PC-9 (cell line): ENCODE measurements at regions not wholly inside any gene's neighbourhood (a gene's known extent, or its start where the extent isn't known, plus 50 kb on each side); places are given as distances from the start of the nearest gene placed in this dataset.

ENCODE experiments used
- BruUV-seq: library from RNA; stranded (reverse); fragments of 400-500 nt; replicated peaks from 2 replicates; lab custom pipeline; 2021; lab: Mats Ljungman, UMichigan
- CTCF ChIA-PET: fragments of 300-600 bp; sonication (Branson Sonifier 250); formaldehyde crosslinking; loops from one replicate; lab custom pipeline; 2022; ENCODE audit warnings: antibody characterized with exemption; lab: Charles Lee
- POLR2A ChIA-PET: fragments of 300-600 bp; sonication (Branson Sonifier 250); formaldehyde crosslinking; loops from one replicate; lab custom pipeline; 2022; ENCODE audit warnings: antibody characterized with exemption; ENCODE audit not compliant: unreplicated experiment; lab: Charles Lee
- DNase-seq, 2 experiments: peaks; one replicate each; pipeline versions ENCODE4 v3.0.0 to v3.0.0-alpha.2; 2015 to 2022; ENCODE audit warnings: mixed read lengths in 1 of 2
- H2AFZ ChIP-seq: fragments of 200-600 bp; sonication (generic); 2 replicates; pipeline ENCODE4 v1.8.1; 2017; ENCODE audit warnings: antibody characterized with exemption
- H3F3A ChIP-seq: fragments of 200-600 bp; sonication (generic); 2 replicates; pipeline ENCODE4 v1.8.1; 2017; ENCODE audit warnings: antibody characterized with exemption, mild to moderate bottlenecking, low read depth; ENCODE audit not compliant: insufficient read depth
- H3K27ac ChIP-seq: fragments of 200-600 bp; sonication (generic); 2 replicates; pipeline ENCODE4 v1.6.1; 2016; ENCODE audit warnings: mixed run types
- H3K27me3 ChIP-seq: fragments of 200-600 bp; sonication (generic); 2 replicates; pipeline ENCODE4 v1.6.1; 2016; ENCODE audit warnings: low read depth, mixed run types; ENCODE audit not compliant: insufficient read depth
- H3K36me3 ChIP-seq: fragments of 200-600 bp; sonication (generic); 2 replicates; pipeline ENCODE4 v1.6.1; 2016; ENCODE audit warnings: low read depth, mixed run types
- H3K4me1 ChIP-seq: fragments of 200-600 bp; sonication (generic); replicated peaks from 2 replicates; pipeline ENCODE4 v1.6.1; 2016; ENCODE audit warnings: mixed run types; ENCODE audit not compliant: insufficient read depth
- H3K4me2 ChIP-seq: fragments of 200-600 bp; sonication (generic); 2 replicates; pipeline ENCODE4 v1.6.1; 2017; ENCODE audit warnings: mixed run types
- H3K4me3 ChIP-seq: fragments of 200-600 bp; sonication (generic); 2 replicates; pipeline ENCODE4 v1.6.1; 2016; ENCODE audit warnings: mixed run types
- H3K79me2 ChIP-seq: fragments of 200-600 bp; sonication (generic); 2 replicates; pipeline ENCODE4 v1.6.1; 2017; ENCODE audit warnings: low read depth, mixed run types
- H3K9me2 ChIP-seq: fragments of 200-600 bp; sonication (generic); 2 replicates; pipeline ENCODE4 v1.8.1; 2017; ENCODE audit warnings: mild to moderate bottlenecking; ENCODE audit not compliant: insufficient read depth
- H3K9me3 ChIP-seq: fragments of 200-600 bp; sonication (generic); 2 replicates; pipeline ENCODE4 v1.8.1; 2016; ENCODE audit warnings: low read depth; ENCODE audit not compliant: insufficient read depth
- H4K20me1 ChIP-seq: fragments of 200-600 bp; sonication (generic); 2 replicates; pipeline ENCODE4 v1.8.1; 2017; ENCODE audit not compliant: insufficient read depth
- EZH2 ChIP-seq: fragments of 200-600 bp; sonication (generic); IDR thresholded peaks from 2 replicates; pipeline ENCODE4 v1.8.0; 2017; ENCODE audit warnings: antibody characterized with exemption, low read depth
- intact Hi-C: fragments of 100-400 bp; cut with micrococcal nuclease; formaldehyde crosslinking; loops from one replicate; pipeline ENCODE4 v1.10.0; 2022; ENCODE audit not compliant: unreplicated experiment
- TF ChIP-seq, protein P1 (sequence below): fragments of 200-600 bp; sonication (generic); conservative IDR thresholded peaks from 2 replicates; pipeline ENCODE4 v1.6.1; 2017; ENCODE audit warnings: mixed run types, antibody characterized with exemption, mild to moderate bottlenecking, moderate library complexity

DNA sequence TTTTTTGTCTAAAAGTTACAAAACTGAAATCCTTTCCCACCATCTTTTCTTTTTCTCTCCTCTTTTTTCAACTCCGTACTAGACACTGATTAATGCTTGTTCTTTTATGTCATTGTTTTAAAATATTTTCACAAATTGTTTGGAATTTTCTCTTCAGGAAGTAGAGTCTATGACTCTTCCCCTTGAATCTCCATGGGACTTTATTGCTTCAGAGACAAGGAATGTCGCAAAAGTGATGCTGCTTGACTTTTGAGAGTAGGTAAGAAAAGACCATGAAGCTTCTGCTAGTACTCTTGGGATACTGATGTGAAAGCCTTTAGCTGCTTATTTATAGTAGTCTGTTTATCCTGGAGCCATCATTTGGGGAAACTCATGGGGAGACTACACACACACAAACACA lies 260.1 kb upstream of the SLC10A2 start:
- no peak for DNase-seq
- Histone ChIP-seq H4K20me1 (no peaks in the 10 kb centered on the region), H3K27ac (no peak overlapping the region), H3K27me3 (no peaks in the 10 kb centered on the region), H3K4me3 (no peak overlapping the region), H3K79me2 (no peaks in the 10 kb centered on the region), H3K4me1 (no peaks in the 10 kb centered on the region), H3K36me3 (no peaks in the 10 kb centered on the region), H3K9me3 (no peaks in the 10 kb centered on the region), H3K4me2 (no peak overlapping the region), H3K9me2 (no peaks in the 10 kb centered on the region), H2AFZ (no peak overlapping the region), H3F3A (no peaks in the 10 kb centered on the region)
- no peak for TF ChIP-seq EZH2
- TF ChIP-seq, protein P1, sequence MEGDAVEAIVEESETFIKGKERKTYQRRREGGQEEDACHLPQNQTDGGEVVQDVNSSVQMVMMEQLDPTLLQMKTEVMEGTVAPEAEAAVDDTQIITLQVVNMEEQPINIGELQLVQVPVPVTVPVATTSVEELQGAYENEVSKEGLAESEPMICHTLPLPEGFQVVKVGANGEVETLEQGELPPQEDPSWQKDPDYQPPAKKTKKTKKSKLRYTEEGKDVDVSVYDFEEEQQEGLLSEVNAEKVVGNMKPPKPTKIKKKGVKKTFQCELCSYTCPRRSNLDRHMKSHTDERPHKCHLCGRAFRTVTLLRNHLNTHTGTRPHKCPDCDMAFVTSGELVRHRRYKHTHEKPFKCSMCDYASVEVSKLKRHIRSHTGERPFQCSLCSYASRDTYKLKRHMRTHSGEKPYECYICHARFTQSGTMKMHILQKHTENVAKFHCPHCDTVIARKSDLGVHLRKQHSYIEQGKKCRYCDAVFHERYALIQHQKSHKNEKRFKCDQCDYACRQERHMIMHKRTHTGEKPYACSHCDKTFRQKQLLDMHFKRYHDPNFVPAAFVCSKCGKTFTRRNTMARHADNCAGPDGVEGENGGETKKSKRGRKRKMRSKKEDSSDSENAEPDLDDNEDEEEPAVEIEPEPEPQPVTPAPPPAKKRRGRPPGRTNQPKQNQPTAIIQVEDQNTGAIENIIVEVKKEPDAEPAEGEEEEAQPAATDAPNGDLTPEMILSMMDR = no peak
- ChIA-PET POLR2A (no interaction called here), CTCF (no interaction called here)
- BruUV-seq = no TSS peak
- intact Hi-C loops = no loop called here

DNA sequence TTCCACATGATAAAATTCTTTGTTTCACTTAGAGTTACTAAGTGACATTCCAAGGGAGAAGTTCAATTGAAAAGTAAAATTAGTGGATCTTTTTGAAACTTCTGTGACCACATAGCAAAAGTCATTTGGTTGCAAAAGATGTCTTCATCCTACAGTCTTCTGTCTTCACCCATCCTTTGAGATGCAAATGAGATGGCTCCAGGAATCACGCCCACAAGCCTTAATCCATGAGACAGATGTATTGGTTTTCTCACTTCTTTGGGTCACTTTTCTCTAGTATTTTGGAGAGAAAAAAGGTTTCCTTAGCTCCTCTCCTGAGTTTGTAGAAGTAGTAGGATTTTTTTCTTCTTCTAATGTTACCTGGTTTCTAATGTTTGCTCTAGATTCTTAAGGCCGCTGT lies 259.5 kb upstream of the SLC10A2 start:
- Histone ChIP-seq H3K36me3 (no peaks in the 10 kb centered on the region), H3K79me2 (no peaks in the 10 kb centered on the region), H3K4me2 (no peak overlapping the region), H3K4me1 (no peaks in the 10 kb centered on the region), H3K9me3 (no peaks in the 10 kb centered on the region), H3K9me2 (no peaks in the 10 kb centered on the region), H2AFZ (no peak overlapping the region), H3K4me3 (no peak overlapping the region), H3F3A (no peaks in the 10 kb centered on the region), H3K27me3 (no peaks in the 10 kb centered on the region), H4K20me1 (no peaks in the 10 kb centered on the region), H3K27ac (no peak overlapping the region)
- BruUV-seq = no TSS peak
- intact Hi-C loops = no loop called here
- DNase-seq = no peak
- TF ChIP-seq EZH2 = no peak
- TF ChIP-seq, protein P1 = no peak
- POLR2A ChIA-PET = no interaction called here
- CTCF ChIA-PET = interaction anchor here (0.5 kb wide), 1 partner anchor 369 kb away, joined by 3 read pairs; no protein-coding TSS in a partner anchor

DNA sequence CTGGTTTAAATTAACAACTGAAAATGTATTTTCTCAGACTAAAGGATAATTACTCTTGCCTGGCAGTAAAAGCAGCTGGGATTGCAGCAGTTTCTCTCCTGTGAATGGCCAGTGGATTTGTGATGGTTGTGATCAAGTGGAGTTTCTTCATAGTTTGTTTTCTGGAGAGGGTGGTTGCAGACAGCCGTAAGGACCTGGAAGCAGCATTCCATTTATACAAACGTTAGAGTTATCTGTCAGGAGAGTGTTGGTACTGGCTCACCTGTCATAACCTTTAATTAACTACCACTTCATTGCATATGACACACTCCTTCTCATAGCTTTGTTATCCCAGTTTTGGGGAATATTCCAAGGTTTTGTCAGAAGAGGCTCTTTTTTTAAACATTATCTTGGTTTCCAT lies 258.4 kb upstream of the SLC10A2 start:
- ChIA-PET CTCF (no interaction called here), POLR2A (no interaction called here)
- Histone ChIP-seq H3K36me3 (no peaks in the 10 kb centered on the region), H3K79me2 (no peaks in the 10 kb centered on the region), H4K20me1 (no peaks in the 10 kb centered on the region), H3K9me2 (no peaks in the 10 kb centered on the region), H3K4me2 (no peak overlapping the region), H3K27me3 (no peaks in the 10 kb centered on the region), H2AFZ (no peak overlapping the region), H3K4me3 (no peak overlapping the region), H3K9me3 (no peaks in the 10 kb centered on the region), H3F3A (no peaks in the 10 kb centered on the region), H3K4me1 (no peaks in the 10 kb centered on the region), H3K27ac (no peak overlapping the region)
- TF ChIP-seq, protein P1 = no peak
- TF ChIP-seq EZH2 = no peak
- DNase-seq = no peak
- intact Hi-C loops = no loop called here
- no TSS peak for BruUV-seq
